GM23338 (cell line): ENCODE measurements at regions not wholly inside any gene's neighbourhood (a gene's known extent, or its start where the extent isn't known, plus 50 kb on each side); places are given as distances from the start of the nearest gene placed in this dataset.

ENCODE experiments used
- ATAC-seq: fragments of 200-7000 bp; cut with Tn5 transposase; 3 replicates; pipeline ENCODE4 v1.9.1; 2020
- DNase-seq: peaks from one replicate; pipeline ENCODE4 v3.0.0-alpha.2; 2015; ENCODE audit warnings: low spot score
- H2AFZ ChIP-seq: fragments of 200-600 bp; sonication (generic); 2 replicates; pipeline ENCODE4 v1.8.0; 2016; ENCODE audit warnings: antibody characterized with exemption, mild to moderate bottlenecking, moderate library complexity
- H3F3A ChIP-seq: fragments of 200-600 bp; sonication (generic); replicated peaks from 2 replicates; pipeline ENCODE4 v1.8.0; 2017; ENCODE audit warnings: antibody characterized with exemption, mixed run types, low read depth
- H3K27ac ChIP-seq: fragments of 200-600 bp; sonication (generic); 2 replicates; pipeline ENCODE4 v1.6.1; 2016; ENCODE audit warnings: low read depth
- H3K27me3 ChIP-seq: fragments of 200-600 bp; sonication (generic); 2 replicates; pipeline ENCODE4 v1.8.0; 2016; ENCODE audit warnings: mild to moderate bottlenecking, mixed run types, moderate library complexity; ENCODE audit not compliant: insufficient read depth
- H3K36me3 ChIP-seq: fragments of 200-600 bp; sonication (generic); 2 replicates; pipeline ENCODE4 v1.8.0; 2016; ENCODE audit warnings: mild to moderate bottlenecking; ENCODE audit not compliant: insufficient read depth
- H3K4me1 ChIP-seq: fragments of 200-600 bp; sonication (generic); 2 replicates; pipeline ENCODE4 v1.8.0; 2016; ENCODE audit warnings: mild to moderate bottlenecking, moderate library complexity; ENCODE audit not compliant: insufficient read depth
- H3K4me2 ChIP-seq: fragments of 200-600 bp; sonication (generic); 2 replicates; pipeline ENCODE4 v1.7.1; 2017; ENCODE audit warnings: mixed run types
- H3K4me3 ChIP-seq: fragments of 200-600 bp; sonication (generic); 2 replicates; pipeline ENCODE4 v1.6.1; 2016; ENCODE audit warnings: mixed run types
- H3K79me2 ChIP-seq: fragments of 200-600 bp; sonication (generic); replicated peaks from 2 replicates; pipeline ENCODE4 v1.8.0; 2017; ENCODE audit warnings: mild to moderate bottlenecking; ENCODE audit not compliant: insufficient read depth
- H3K9me2 ChIP-seq: fragments of 200-600 bp; sonication (generic); 2 replicates; pipeline ENCODE4 v1.8.0; 2017; ENCODE audit not compliant: insufficient read depth
- H4K20me1 ChIP-seq: fragments of 200-600 bp; sonication (generic); replicated peaks from 2 replicates; pipeline ENCODE4 v1.8.0; 2017; ENCODE audit warnings: mild to moderate bottlenecking; ENCODE audit not compliant: insufficient read depth
- H3K27ac Mint-ChIP-seq: 2 replicates; pipeline ENCODE4 v1.8.0; 2020; ENCODE audit warnings: inconsistent platforms, mild to moderate bottlenecking, moderate library complexity, mixed read lengths
- H3K27me3 Mint-ChIP-seq: 3 replicates; pipeline ENCODE4 v1.8.0; 2022; ENCODE audit warnings: low read depth, mild to moderate bottlenecking, moderate library complexity, mixed read lengths, inconsistent platforms; ENCODE audit not compliant: insufficient read depth, poor library complexity
- H3K36me3 Mint-ChIP-seq: 3 replicates; pipeline ENCODE4 v1.8.0; 2021; ENCODE audit warnings: low read depth, mild to moderate bottlenecking, inconsistent platforms, moderate library complexity, mixed read lengths
- H3K4me1 Mint-ChIP-seq: 3 replicates; pipeline ENCODE4 v1.8.0; 2020; ENCODE audit warnings: mild to moderate bottlenecking, inconsistent platforms, mixed read lengths
- H3K4me3 Mint-ChIP-seq: 3 replicates; pipeline ENCODE4 v1.8.0; 2021; ENCODE audit warnings: moderate library complexity, mild to moderate bottlenecking, inconsistent platforms, mixed read lengths
- H3K9me3 Mint-ChIP-seq: 3 replicates; pipeline ENCODE4 v1.8.0; 2020; ENCODE audit warnings: moderate library complexity, mild to moderate bottlenecking, inconsistent platforms, mixed read lengths
- CTCF ChIP-seq, 2 experiments: fragments of 200-600 bp in 1 of 2; sonication (generic) in 1 of 2; conservative IDR thresholded peaks; 2 replicates each; pipeline versions ENCODE4 v1.5.1 to v1.6.1; 2016 to 2017; ENCODE audit warnings: antibody characterized with exemption in 2 of 2, low read depth in 2 of 2, mild to moderate bottlenecking in 2 of 2, moderate library complexity in 1 of 2
- EZH2 ChIP-seq: fragments of 200-600 bp; sonication (generic); IDR thresholded peaks from one replicate; pipeline ENCODE4 v1.8.0; 2017; ENCODE audit warnings: antibody characterized with exemption, mild to moderate bottlenecking, low read depth; ENCODE audit not compliant: unreplicated experiment
- EZH2phosphoT487 ChIP-seq: fragments of 200-600 bp; sonication (generic); IDR thresholded peaks from one replicate; pipeline ENCODE4 v1.8.1; 2018; ENCODE audit warnings: antibody characterized with exemption; ENCODE audit not compliant: unreplicated experiment
- JUNB ChIP-seq: IDR thresholded peaks from one replicate; pipeline ENCODE4 v1.6.1; 2016; ENCODE audit warnings: antibody characterized with exemption; ENCODE audit not compliant: unreplicated experiment
- STAT1 ChIP-seq: IDR thresholded peaks from one replicate; pipeline ENCODE4 v1.6.1; 2016; ENCODE audit warnings: antibody characterized with exemption; ENCODE audit not compliant: unreplicated experiment
- TF ChIP-seq, protein P1 (sequence below): IDR thresholded peaks from one replicate; pipeline ENCODE4 v1.6.1; 2018; ENCODE audit warnings: antibody characterized with exemption; ENCODE audit not compliant: unreplicated experiment
- TF ChIP-seq, protein P2 (sequence below): IDR thresholded peaks from 2 replicates; pipeline ENCODE4 v1.6.1; 2016; ENCODE audit warnings: antibody characterized with exemption
- TF ChIP-seq, protein P3 (sequence below): fragments of 250-450 bp; sonication (Bioruptor Pico); IDR thresholded peaks from 2 replicates; pipeline ENCODE4 v1.5.0; 2020; ENCODE audit warnings: mild to moderate bottlenecking, moderate library complexity

DNA sequence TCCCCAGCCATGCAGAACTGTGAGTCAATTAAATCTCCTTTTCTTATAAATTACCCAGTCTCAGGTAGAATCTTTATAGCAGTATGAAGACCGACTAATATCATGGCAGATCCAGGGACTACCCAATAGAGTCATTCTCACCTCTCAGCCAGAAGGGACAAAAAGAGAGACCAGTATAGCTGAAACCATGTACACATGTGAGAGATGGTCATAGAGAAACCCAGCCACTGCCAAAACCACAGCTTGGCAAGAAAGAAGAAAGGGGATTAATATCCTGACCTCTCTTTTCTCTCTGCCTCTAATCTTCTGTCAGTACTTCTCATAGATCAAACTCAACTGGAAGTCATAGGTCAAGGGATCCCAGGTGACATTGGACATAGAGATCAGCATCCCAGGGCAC lies 109.8 kb downstream of the CCDC34 start (continued):
- no peak for TF ChIP-seq CTCF (conservative IDR thresholded peaks at IDR 0.05; ENCODE audit: low read depth in 2 of 2)
- TF ChIP-seq, protein P1, sequence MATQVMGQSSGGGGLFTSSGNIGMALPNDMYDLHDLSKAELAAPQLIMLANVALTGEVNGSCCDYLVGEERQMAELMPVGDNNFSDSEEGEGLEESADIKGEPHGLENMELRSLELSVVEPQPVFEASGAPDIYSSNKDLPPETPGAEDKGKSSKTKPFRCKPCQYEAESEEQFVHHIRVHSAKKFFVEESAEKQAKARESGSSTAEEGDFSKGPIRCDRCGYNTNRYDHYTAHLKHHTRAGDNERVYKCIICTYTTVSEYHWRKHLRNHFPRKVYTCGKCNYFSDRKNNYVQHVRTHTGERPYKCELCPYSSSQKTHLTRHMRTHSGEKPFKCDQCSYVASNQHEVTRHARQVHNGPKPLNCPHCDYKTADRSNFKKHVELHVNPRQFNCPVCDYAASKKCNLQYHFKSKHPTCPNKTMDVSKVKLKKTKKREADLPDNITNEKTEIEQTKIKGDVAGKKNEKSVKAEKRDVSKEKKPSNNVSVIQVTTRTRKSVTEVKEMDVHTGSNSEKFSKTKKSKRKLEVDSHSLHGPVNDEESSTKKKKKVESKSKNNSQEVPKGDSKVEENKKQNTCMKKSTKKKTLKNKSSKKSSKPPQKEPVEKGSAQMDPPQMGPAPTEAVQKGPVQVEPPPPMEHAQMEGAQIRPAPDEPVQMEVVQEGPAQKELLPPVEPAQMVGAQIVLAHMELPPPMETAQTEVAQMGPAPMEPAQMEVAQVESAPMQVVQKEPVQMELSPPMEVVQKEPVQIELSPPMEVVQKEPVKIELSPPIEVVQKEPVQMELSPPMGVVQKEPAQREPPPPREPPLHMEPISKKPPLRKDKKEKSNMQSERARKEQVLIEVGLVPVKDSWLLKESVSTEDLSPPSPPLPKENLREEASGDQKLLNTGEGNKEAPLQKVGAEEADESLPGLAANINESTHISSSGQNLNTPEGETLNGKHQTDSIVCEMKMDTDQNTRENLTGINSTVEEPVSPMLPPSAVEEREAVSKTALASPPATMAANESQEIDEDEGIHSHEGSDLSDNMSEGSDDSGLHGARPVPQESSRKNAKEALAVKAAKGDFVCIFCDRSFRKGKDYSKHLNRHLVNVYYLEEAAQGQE = no peak
- TF ChIP-seq, protein P2, sequence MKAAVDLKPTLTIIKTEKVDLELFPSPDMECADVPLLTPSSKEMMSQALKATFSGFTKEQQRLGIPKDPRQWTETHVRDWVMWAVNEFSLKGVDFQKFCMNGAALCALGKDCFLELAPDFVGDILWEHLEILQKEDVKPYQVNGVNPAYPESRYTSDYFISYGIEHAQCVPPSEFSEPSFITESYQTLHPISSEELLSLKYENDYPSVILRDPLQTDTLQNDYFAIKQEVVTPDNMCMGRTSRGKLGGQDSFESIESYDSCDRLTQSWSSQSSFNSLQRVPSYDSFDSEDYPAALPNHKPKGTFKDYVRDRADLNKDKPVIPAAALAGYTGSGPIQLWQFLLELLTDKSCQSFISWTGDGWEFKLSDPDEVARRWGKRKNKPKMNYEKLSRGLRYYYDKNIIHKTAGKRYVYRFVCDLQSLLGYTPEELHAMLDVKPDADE = no peak
- TF ChIP-seq EZH2 = no peak
- TF ChIP-seq JUNB = no peak

DNA sequence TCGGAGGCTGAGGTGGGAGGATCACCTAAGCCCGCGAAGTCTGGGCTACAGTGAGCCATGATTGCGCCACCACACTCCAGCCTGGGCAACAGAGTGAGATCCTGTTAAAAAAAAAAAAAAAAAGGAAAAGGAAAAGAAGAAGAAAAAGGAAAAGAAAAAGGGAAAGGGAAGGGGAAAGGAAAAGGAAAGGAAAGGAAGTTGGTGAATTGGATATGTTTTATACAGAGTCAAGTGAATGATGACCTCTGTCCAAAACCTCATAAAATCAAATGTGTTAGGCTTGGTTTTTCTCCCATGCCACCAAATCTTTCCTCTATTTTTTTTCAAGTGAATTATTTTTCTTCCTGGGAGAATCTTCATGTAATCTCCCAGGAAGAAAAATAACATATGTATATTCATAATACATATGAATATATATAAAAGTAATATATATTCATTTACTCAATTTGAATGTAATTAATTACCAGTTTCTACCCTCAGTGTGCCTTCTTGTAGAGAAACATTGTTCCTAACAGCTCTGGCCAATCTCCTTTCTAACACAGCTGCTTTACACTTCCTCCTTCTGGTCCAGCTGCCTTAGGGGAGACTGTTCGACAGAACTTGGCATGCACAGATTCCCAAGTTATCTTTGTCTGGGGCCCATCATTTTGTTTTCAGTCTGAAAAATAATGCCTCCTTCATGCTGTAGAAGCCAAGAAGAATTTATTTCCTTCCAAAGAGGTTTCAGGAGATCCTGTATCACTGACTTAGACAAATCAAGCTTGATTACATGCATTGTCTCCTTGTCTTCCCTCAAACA lies 111.9 kb downstream of the CCDC34 start:
- no peak for ATAC-seq
- no peaks in the 10 kb centered on the region for H3K36me3 ChIP-seq
- no peaks in the 10 kb centered on the region for H3K27me3 ChIP-seq
- no peak overlapping the region for H3K4me3 ChIP-seq
- H3K9me2 ChIP-seq = peaks cover 6% of the 10 kb centered on the region; the same call in 1 of the 2 replicates
- H3K27ac ChIP-seq = no peak overlapping the region
- H3K27me3 Mint-ChIP-seq = peaks cover 3% of the 10 kb centered on the region
- peaks cover 16% of the 10 kb centered on the region for H3K4me1 Mint-ChIP-seq
- H3K4me3 Mint-ChIP-seq = no peak overlapping the region
- no peak overlapping the region for H3K27ac Mint-ChIP-seq
- peaks cover 20% of the 10 kb centered on the region for H3K4me1 ChIP-seq
- no peak overlapping the region for H2AFZ ChIP-seq
- H3K36me3 Mint-ChIP-seq = no peaks in the 10 kb centered on the region
- no peak for DNase-seq
- H3K4me2 ChIP-seq = no peak overlapping the region
- no peaks in the 10 kb centered on the region for H4K20me1 ChIP-seq
- no peaks in the 10 kb centered on the region for H3F3A ChIP-seq
- H3K9me3 Mint-ChIP-seq = peaks cover 3% of the 10 kb centered on the region; the same call in 1 of the 3 replicates
- no peaks in the 10 kb centered on the region for H3K79me2 ChIP-seq
- TF ChIP-seq EZH2 (no peak), CTCF (conservative IDR thresholded peaks at IDR 0.05; ENCODE audit: low read depth in 2 of 2) (no peak), EZH2phosphoT487 (no peak), STAT1 (no peak), JUNB (no peak)
- TF ChIP-seq, protein P3, sequence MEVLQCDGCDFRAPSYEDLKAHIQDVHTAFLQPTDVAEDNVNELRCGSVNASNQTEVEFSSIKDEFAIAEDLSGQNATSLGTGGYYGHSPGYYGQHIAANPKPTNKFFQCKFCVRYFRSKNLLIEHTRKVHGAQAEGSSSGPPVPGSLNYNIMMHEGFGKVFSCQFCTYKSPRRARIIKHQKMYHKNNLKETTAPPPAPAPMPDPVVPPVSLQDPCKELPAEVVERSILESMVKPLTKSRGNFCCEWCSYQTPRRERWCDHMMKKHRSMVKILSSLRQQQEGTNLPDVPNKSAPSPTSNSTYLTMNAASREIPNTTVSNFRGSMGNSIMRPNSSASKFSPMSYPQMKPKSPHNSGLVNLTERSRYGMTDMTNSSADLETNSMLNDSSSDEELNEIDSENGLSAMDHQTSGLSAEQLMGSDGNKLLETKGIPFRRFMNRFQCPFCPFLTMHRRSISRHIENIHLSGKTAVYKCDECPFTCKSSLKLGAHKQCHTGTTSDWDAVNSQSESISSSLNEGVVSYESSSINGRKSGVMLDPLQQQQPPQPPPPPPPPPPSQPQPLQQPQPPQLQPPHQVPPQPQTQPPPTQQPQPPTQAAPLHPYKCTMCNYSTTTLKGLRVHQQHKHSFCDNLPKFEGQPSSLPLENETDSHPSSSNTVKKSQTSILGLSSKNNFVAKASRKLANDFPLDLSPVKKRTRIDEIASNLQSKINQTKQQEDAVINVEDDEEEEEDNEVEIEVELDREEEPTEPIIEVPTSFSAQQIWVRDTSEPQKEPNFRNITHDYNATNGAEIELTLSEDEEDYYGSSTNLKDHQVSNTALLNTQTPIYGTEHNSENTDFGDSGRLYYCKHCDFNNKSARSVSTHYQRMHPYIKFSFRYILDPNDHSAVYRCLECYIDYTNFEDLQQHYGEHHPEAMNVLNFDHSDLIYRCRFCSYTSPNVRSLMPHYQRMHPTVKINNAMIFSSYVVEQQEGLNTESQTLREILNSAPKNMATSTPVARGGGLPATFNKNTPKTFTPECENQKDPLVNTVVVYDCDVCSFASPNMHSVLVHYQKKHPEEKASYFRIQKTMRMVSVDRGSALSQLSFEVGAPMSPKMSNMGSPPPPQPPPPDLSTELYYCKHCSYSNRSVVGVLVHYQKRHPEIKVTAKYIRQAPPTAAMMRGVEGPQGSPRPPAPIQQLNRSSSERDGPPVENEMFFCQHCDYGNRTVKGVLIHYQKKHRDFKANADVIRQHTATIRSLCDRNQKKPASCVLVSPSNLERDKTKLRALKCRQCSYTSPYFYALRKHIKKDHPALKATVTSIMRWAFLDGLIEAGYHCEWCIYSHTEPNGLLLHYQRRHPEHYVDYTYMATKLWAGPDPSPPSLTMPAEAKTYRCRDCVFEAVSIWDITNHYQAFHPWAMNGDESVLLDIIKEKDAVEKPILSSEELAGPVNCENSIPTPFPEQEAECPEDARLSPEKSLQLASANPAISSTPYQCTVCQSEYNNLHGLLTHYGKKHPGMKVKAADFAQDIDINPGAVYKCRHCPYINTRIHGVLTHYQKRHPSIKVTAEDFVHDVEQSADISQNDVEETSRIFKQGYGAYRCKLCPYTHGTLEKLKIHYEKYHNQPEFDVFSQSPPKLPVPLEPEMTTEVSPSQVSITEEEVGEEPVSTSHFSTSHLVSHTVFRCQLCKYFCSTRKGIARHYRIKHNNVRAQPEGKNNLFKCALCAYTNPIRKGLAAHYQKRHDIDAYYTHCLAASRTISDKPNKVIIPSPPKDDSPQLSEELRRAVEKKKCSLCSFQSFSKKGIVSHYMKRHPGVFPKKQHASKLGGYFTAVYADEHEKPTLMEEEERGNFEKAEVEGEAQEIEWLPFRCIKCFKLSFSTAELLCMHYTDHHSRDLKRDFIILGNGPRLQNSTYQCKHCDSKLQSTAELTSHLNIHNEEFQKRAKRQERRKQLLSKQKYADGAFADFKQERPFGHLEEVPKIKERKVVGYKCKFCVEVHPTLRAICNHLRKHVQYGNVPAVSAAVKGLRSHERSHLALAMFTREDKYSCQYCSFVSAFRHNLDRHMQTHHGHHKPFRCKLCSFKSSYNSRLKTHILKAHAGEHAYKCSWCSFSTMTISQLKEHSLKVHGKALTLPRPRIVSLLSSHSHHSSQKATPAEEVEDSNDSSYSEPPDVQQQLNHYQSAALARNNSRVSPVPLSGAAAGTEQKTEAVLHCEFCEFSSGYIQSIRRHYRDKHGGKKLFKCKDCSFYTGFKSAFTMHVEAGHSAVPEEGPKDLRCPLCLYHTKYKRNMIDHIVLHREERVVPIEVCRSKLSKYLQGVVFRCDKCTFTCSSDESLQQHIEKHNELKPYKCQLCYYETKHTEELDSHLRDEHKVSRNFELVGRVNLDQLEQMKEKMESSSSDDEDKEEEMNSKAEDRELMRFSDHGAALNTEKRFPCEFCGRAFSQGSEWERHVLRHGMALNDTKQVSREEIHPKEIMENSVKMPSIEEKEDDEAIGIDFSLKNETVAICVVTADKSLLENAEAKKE = no peak
